ENCODE measurements at regions not wholly inside any gene's neighbourhood (a gene's known extent, or its start where the extent isn't known, plus 50 kb on each side); places are given as distances from the start of the nearest gene placed in this dataset.

DNA sequence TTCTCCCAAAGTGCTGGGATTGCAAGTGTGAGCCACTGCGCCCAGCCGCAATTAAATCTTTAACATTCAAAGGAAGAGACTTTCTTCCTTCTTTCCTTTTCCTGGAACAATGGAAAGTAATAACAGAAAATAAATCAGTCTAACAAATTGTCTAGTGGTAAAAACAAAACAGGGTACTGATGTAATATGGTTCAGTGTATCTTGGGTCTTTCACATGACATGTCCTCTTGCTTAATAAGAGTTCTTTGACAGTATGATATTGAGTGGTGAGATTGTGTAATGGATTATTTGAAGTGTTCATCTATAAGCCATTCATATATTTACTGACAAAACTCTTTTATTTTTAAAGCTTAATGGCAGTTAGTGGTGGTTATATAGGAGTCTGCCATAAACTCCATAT, 256.6 kb downstream of the SPRY1 start:
- TF ChIP-seq, protein P1, sequence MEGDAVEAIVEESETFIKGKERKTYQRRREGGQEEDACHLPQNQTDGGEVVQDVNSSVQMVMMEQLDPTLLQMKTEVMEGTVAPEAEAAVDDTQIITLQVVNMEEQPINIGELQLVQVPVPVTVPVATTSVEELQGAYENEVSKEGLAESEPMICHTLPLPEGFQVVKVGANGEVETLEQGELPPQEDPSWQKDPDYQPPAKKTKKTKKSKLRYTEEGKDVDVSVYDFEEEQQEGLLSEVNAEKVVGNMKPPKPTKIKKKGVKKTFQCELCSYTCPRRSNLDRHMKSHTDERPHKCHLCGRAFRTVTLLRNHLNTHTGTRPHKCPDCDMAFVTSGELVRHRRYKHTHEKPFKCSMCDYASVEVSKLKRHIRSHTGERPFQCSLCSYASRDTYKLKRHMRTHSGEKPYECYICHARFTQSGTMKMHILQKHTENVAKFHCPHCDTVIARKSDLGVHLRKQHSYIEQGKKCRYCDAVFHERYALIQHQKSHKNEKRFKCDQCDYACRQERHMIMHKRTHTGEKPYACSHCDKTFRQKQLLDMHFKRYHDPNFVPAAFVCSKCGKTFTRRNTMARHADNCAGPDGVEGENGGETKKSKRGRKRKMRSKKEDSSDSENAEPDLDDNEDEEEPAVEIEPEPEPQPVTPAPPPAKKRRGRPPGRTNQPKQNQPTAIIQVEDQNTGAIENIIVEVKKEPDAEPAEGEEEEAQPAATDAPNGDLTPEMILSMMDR (IDR thresholded peaks at IDR 0.05), result no peak
- no peak for TF ChIP-seq POLR2A (IDR thresholded peaks at IDR 0.05)
